Stimulated activated CD8-positive, alpha-beta memory T cell treated with anti-CD3 and anti-CD28 coated beads, Interleukin-7, amount 100 ng/mL, for 1 hour (primary cell): ENCODE measurements at regions not wholly inside any gene's neighbourhood (a gene's known extent, or its start where the extent isn't known, plus 50 kb on each side); places are given as distances from the start of the nearest gene placed in this dataset.

Source experiments
- DNase-seq, 2 donors: peaks; one replicate each; pipeline ENCODE4 v3.0.0-alpha.2; 2020; ENCODE audit warnings: low read depth in 2 of 2

- no peak for DNase-seq
Observed at GRCh38 chrX:110408949-110409588, 50.4 kb downstream of the RTL9 start.

DNA sequence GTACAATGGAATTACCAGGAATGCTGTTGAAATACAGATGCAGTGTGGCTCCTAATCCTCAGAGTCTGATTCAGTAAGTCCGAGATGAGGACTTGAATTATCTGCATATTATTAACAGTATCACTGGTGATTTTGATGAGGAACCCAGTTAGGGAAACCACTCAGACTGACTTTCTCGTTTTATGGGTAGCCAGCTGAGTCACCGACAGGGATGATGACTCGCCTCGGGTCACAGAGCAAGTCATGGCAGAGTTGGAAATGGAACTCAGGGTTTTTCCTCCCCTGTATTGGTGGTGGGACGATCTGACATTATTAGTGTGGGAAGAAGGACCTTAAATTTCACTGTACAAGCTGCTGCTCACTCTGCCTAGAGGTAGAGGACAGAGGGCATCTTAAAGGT is 51.3 kb downstream of the RTL9 start:
- no peak for DNase-seq

GRCh38 chrX:110410603-110411002 is 52.0 kb downstream of the RTL9 start:
- no peak for DNase-seq

DNA sequence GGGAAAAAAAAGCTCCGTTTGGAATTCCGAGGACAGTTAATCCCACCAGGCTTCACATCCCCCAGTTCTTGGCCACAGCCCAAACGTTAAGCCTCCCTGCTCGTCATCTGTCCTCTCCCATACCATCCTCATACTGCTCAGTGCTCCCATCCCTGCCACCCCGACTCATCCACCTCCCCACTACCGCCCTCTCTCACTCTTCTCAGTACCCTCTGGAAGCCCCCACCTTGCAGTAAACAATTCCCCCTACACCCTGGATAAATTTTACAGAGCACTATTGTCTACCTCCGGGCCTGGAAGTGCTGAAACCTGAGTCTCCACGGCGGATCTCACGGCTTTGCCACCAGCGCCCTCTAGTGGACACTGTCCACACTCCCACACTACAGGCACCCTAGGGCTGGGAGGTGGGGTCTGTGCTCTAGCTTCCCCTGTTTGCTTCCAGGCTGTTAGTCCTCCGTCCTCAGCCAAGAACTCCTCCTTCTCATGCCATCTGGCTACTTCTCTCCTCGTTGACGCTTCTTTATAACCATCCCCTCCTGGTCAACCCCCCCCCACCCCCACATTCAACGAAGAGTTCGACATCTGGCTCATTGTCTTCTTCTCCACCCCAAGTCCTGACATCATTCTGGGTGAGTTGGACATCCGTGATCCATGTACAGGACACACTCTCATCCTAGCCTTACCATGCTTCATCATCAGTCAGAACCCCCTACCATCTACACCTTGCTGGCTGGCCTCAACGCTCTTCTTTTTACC is 54.5 kb downstream of the RTL9 start:
- DNase-seq = peak; percentile 37 to 48

DNA sequence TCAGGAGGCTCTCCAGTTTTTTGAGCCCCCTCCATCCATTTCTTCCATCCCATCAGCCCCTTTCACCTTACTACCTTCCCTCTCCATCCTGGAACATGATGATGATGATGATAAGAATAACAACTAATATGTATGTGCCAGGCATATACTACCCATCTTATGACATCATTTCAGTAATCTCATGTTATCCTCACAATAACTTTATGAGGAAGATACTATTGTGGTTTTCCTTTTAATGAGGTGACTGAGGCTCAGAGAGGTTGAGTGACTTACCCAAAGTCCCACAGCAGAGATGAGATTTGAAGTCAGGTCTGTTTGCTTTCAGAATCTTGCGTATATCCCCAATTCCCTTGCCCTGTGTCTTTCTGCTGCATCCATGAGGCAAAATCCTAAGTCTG is 55.1 kb downstream of the RTL9 start:
- no peak for DNase-seq

GRCh38 chrX:110414273-110414672 is 55.6 kb downstream of the RTL9 start:
- DNase-seq = no peak

- DNase-seq = no peak
Observed at GRCh38 chrX:110414679-110415439, 56.2 kb downstream of the RTL9 start.

- DNase-seq = no peak
Observed at GRCh38 chrX:110415440-110416170, 57.0 kb downstream of the RTL9 start.

DNA sequence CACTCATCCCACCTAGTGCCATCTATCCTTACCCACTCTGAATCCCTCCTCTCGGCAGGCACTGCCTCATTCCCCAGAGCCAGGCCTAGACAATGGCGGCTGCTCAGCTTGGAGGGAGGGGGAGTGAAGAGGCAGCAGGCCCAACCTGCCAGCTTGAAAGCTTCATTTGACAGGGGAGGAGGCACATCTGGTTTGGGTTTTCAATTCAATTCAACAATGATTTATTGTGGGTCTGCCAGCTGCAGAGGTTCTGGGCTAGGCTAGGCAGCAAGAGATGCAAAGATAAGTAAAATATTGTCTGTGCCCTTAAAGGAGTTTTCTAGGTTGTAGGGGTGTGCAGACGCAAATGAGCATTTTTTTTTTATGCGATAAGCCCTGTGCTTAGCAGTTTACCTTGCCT is 58.5 kb downstream of the RTL9 start:
- no peak for DNase-seq

DNA sequence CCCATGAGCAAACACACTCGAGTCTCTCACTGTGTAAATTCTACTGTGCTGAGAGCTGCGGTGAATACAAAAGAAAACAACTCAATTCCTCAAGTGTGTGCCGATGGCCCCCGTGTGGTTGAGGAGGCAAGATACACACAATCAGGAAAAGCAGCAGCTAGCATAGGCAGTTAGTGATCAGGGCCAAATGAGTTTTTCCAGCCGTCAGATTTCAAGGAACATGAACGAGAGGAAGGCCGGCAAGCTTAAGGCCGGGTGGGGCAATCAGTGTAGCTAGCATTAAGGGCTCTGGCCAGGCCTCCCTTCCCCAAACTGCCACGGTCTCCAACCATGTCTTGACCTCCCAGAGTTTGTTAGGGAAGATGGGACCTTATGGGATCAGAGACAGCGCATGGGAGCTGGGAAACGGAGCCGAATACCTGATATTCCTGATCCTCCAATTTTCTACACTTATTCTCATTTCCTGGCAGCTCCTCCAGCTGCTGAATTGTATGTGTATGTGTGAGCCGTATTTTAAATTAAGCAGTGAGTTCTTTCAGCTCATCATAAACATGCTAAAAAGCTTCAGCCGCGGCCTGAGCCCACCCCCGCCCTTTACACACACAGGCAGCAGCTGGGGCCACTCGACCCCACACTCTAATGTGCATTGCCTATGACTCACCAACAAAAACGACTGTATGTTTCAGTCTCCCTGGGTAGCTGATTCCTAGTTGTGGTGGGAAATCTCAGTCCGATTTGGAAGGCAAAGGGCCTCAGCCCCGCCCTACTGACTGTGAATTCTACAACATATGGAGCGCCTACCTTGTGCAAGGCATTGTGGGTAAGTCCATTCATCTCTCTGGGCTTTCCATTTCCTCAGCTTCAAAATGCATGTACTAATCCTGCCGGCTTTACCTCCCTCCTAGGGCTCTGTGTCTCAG is 59.9 kb downstream of the RTL9 start:
- no peak for DNase-seq

- DNase-seq = no peak
Observed at GRCh38 chrX:110419512-110419911, 60.9 kb downstream of the RTL9 start.

GRCh38 chrX:110420771-110421499 is 62.3 kb downstream of the RTL9 start:
- no peak for DNase-seq

- no peak for DNase-seq
Observed at GRCh38 chrX:110421500-110422455, 63.1 kb downstream of the RTL9 start.

DNA sequence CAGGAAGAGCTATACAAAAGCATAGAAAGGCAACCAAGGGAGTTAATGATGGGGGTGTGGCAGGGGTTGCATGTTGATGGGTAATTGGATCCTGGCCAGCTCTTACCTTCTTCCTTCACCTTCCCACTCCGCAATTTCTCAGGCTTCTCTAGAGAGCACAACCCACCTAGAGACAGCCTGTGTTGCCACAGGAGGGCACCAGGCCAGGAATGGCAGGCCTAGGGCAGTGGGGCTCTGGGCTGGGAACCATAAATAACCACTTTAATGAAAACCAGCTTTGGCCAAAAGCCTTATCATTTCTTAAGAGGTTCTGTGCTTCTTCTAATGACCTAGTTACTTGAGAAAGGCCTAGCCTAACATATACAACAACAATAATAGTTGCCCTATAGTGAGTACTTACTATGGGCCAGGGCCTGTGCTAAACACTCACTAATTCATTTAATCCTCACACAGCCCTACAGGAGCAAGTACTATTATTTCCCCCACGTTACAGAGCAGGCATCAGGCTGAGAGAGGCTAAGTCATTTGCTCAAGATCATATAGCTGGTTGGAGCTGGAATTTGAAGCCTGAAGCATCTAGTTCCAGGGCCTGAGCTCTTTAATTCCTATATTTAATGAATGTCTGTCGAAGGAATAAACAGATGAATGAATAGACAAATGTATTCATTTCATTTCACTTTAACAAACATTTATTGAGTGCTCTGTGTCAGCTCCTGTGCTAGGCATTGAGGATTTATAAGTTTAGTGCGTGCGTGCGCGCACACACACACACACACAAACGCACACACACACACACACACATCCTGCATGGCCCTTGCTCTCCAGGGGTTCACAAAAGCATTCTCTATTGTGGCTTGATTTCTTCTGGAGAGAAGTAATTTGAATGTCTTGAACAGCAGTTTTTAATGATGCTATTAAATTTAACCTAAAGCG is 66.8 kb downstream of the RTL9 start:
- DNase-seq = no peak

GRCh38 chrX:110426155-110426504 is 67.5 kb downstream of the RTL9 start:
- no peak for DNase-seq

DNA sequence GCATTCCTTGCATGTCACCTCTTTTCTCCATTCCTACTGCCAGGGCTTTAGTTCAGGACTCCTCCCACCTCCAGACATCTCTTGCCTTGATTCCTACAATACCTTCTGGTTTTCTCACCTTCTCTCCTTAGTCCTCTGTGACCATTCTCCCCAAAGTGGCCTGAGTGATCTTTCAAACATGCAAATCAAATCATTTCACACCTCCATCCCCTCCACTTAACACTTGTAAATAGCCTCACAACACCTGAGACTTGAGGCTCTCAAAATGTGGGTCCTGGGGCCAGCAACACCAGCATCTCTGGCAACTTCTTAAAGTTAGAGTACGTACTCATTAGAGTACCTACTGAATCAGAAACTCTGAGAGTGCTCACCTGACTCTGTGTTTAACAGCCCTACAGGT is 68.4 kb downstream of the RTL9 start:
- DNase-seq = no peak

DNA sequence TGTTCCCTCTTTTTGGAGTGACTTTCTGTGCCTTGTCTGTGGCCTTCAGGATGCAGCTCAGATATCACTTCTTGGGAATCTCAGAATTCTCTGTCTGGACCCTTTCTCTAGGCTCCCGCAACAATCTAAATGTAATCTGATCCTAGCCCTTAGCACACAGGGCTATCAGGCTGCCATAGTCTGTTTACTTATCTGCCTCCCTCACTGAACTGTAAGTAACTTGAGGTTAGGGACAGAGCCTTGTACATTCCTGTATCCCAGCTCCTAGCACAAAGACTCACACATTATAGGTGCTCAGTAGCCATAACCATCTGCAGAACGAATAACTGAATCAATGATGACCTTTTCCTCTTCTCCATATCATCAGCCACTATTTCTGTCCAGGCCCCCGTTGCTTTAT is 69.5 kb downstream of the RTL9 start:
- no peak for DNase-seq
